Medulla oblongata (tissue), 1 donor: ENCODE measurements at regions not wholly inside any gene's neighbourhood (a gene's known extent, or its start where the extent isn't known, plus 50 kb on each side); places are given as distances from the start of the nearest gene placed in this dataset.

Experiments
- DNase-seq: peaks from one replicate; pipeline ENCODE4 v3.0.0-alpha.2; 2015; ENCODE audit errors: extremely low spot score

DNA sequence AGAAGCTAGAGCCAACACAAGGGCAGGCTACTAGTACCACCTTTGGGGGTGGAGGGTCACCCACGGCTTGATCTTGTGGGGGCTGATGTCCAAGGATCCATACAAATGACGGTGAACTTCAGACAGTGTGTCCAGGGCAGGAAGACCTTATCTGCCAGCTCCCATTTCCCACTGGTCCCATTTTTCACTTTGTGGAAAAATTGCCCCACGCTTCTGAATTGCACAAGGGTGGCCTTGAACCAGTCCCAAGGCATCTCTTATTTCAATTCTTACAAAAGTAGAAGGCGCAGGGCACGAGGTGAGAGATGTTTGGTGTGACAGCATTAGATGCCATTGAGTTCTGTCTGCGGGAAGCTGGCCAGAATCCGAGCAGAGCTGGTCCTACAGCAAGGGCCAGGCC lies 252.7 kb upstream of the CELF2 start:
- no peak for DNase-seq

DNA sequence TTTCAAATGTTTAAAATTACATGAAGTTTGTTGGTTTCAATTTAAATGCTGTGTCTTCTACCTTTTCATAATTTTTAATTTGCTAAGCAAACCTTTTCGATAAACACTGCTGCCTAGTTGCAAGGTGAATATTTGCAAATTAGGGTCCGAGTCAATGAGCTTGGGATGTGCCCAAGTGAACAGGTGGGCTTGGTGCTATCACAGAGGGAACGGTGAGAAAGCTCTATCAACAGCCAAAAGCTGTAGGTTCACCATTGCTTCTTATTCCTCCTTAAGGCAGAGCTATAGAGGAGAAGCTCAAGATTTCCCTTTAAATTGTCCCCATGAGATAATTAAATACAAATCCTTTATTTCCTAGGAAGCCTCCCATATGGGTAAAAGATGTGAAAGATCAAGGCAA lies 245.3 kb upstream of the CELF2 start:
- DNase-seq: no peak

DNA sequence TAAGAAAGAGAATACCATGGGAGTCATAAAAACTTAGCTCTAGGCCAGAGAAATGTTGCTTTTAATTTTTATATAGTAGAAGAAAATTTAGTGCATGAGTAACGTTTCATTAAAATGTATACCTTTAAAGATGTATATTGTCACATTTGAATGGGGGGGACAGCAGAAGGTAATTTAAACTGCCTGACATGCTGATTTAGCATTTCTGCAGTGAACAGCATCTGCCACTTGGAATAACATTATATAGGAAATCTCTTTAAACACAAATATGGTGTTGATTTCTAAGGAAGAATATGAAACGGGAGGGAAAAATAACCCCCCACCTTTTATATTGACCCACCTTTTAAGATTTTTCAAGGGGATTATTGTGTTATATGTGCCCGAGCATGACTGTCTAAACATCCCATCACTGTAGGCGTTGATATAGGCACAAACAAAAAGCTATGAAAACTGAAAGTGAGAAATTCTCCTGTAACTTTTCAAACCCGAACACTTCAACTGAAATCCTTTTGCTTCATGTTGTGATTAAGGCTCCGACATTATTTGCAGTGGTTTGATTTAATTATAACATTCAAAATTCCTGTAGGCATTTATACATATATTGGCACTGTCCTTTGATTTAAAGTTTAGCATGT lies 244.7 kb upstream of the CELF2 start:
- no peak for DNase-seq

DNA sequence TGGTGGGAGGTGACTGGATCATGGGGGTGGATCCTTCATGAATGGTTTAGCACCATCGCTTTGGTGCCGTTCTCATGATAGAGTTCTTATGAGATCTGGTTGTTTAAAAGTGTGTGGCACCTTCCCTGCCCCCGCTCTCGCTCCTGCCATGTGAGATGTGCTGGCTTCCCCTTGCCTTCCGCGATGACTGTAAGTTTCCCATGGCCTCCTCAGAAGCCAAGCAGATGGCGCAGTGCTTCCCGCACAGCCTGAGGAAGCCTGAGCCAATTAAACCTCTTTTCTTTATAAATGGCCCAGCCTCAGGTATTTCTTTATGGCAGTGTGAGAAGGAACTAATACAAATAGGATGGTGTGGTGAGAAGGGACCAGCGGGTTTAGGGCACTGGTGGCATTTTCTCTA lies 243.3 kb upstream of the CELF2 start:
- no peak for DNase-seq

DNA sequence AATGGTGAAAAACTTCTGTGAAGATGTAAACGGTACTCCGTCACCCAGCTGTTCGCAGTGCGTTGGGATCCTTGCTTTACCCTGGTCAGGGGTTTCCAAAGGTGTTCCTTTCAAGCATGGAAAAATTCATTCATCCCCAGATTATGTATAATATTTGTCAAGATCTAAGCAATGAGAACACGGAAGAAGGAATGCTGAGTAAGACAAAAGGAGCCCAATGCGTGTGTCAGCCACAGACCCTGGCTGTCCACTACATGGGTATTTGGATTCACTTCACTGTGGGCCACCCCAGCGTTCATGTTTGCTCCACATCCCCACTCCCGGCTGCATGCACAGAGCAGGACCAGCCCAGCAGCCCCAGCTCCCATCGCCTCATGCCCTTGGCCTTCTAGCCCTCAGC lies 241.3 kb upstream of the CELF2 start:
- DNase-seq: no peak

DNA sequence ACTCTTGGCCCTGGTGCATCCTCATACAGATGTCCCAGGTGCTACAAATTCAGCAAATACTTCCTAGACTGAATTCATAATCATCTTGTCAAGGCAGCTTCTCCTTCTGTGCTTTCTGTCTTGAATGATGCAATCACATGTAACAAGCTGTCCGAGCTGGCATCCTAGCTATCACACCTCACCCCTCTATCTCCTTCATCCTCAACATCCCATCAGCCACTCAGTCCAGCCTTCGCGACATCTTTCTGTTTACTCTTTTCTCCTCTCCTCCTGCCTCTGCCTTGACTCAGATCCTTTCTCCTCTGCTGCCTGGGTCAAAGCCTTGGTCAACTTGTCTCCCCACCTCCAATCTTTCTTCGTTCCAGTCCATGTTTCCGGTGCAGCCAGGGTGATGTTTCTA lies 240.4 kb upstream of the CELF2 start:
- DNase-seq: no peak

DNA sequence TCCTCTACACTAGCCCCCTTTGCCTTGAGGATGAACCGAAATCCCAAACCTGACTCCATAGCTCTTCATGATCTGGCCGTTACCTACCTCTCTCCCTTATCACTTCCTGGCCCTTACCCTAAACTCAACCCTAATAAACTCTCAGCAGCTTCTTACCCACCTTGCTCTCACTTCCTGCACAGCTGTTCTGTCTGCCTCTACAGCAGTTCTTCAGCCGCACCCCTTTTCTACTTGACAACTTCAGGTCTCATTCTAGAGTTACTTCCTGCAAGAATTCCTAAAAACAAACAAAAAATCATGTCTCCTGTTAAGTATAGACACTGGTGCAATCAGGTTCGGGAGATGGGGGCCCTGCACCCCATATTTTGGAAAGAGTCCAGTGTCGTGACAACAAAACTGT lies 239.9 kb upstream of the CELF2 start:
- DNase-seq: no peak

DNA sequence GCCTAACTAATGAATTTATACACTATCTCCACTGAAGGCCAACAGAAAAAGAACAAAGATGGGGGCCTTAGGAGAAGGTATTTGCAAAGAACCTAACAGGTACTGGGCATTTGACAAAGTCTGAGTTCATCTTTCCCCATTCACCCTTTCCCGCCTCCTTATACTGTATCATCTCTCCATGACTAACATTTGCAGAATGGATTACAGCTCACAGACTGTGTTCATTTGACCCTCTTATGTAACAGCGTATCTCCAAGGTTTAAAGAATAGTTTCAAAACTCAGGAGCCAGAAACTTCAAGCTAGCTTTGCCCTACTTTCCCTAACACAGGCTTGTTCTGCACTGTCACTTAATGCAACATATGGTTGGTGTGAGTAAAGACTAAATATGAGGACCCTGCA lies 238.7 kb upstream of the CELF2 start:
- no peak for DNase-seq

DNA sequence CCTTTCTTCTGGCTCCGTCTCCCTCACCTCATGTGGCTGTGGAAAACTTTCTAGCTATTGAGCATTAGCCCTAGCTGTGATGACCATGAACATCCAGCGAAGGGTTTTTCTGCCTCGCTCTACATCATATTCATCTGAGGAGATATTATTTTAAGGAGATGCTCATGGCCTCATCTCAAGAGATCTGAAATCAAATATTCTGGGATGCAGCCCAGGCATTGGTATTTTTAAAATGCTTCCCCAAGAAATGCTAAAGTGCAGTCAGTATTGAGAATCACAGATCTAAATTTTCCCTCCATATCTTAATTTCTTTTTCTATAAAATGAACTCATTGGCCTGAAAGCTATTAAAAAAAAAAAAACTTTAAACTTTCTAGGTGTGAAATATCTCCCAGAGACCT lies 238.2 kb upstream of the CELF2 start:
- DNase-seq: no peak

DNA sequence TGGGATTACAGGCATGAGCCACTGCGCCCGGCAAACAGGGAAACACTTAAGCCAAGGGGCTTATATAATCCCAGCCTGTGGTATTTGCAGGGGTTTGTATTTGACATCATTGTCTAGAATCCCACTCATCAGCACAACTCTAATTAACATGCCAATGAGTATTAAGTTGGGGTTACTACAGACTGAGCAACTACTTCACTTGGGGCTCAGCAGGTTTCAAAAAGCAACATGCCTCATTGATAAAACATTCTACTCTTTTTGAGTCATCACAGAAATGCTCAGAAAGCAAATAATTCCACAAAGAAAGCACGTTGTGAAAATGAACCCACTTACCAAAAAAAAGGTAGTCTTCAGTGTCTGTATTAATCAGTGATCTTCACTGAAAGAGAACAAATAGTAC lies 236.9 kb upstream of the CELF2 start:
- DNase-seq: no peak

DNA sequence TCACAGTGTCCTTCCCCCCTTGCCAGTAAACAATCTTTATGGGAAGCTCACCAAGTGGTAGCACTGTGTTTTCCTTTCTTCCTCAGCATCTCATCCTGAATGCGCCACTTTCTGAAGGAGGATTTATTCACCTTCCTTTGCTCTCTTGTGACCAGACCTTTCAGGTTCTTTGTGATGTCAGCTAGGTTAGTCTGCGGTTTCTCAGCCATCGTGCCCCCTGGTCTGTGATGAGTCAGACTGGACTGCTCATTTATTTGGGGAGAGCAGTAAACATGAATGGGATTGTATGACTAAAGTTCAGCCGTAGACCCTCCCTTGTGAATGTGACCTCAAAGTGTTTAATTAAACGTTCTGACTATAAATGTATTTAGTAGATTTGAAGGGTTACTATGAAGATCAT lies 235.1 kb upstream of the CELF2 start:
- DNase-seq: no peak

DNA sequence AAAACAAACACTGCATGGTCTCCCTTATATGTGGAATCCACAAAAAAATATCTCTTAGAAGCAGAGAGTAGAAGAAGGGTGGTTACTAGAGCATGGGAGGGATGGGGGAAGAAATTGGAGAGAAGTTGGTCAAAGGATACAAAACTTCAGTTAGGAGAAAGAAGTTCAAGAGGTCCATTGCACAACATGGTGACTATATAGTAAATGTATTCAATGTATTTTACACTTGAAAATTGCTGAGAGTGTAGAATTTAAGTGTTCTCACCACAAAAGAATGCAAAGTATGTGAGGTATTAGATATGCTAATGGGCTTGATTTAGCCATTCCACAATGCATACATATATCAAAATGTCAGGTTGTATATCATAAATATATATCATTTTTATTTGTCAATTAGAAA lies 232.0 kb upstream of the CELF2 start:
- no peak for DNase-seq

DNA sequence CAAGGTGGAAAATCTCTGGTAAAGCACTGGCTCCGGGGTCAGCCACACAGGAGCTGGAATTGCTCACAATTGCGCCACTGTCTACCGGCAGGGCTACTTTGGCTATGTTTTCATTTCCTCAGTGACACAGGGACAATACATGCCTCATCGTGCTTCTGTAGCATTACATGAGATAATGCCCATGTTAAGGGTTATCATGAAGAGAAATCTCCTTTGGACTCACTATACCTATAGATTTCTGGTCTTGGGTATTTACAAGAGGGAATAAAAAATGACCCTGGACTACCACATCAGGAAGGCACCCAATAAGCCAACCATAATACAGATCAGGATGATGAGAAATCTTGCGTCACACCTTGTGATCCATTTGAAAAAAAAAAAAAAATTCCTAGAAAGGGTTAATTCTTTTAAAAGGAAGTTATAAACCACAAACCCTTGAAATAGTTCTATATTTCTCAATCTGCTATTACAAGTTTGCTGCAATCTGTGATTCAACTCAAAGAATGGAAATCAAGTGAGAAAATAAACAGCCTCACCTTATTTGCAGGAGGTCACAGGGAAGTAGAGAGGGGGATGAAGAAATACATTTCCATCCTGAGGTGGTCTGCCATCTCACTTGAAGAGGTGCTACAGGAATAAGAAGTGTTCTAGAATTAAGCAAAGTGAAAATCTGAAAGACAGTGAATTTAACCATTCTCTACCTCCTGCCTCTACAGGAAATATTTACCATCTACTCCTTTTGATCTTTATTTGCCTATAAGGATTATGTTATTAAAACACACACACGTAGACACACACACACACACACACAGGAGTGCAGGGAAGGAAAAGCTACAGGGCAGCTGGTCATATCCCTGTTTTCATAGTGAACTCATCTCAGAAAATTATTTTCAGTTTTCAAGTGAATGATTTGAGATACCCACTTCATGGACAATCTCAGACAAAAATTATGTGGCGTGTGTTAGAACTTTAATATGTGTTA lies 231.3 kb upstream of the CELF2 start:
- no peak for DNase-seq

DNA sequence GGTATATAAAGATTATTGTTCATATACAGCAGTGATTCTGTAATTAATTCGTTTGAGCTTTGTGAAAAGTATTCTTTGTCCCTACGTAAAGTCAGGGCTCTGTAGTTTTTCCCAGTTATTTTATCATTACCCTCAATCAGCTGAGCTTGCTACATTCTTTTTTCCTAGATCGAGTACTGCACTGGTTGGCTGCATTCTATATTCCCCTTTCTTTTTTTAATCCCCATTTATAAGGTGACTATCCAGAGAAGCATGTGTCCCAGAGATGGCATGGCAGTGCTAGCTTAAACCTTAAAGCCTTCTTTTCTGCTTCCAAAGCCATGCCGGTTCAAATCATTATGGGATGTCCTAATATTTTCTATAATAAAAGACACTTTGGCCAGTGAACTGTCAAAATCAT lies 230.1 kb upstream of the CELF2 start:
- DNase-seq: no peak

DNA sequence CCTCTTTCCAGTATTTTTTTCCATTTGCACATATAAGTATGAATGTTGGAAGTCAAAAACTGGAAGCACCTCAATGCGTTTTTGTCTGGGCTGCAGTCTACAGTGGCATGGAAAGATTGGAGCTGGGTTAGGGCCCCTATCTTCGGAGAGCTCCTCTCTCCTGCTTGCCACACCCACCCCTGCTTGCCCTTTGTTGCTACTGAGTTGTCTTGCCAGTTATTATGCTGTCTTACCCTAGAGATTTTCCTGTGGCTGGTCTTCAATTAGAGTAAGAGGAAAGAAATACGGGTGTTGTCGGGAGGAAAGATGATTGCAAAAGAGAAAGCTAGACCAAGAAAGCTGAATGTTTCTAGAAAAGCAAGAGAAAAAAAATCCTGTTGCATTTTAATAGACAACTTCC lies 228.9 kb upstream of the CELF2 start:
- DNase-seq: no peak

DNA sequence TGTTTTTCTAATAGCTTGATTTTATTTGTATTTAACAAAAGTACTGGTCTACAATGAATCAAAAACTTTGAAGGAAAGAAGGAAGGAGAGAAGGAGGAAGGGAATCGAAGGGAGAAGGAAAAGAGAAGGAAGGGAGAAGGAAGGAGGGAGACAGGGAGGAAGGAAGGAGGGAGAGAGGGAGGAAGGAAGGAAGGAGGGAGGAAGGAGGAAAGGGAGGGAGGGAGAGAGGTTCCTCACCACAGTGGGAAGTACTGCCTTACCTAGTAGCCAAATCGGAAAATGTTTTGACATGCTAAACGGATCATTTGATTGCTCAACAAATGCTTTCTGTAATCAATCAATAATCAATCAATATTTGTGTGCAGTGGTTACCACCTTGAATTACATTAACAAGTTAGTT lies 225.8 kb upstream of the CELF2 start:
- DNase-seq: no peak

DNA sequence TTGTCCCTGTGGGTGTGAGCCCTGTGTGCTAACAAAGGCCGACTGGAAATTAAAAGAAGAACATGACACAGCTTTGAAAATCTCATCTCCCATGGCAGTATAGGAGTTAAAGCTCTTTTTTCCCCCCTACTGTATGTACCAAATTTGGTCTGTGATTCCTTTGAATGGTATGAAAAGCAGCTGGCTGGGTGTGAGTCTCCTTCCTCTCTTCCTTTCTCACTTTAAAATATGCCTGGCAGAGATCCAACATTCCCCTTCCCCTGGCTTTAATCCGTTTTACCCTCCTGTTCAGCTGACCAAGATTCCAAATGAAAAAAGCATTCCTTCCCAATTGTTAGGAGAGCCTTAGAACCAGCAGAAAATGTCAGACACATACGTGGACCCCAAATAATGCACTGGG lies 225.0 kb upstream of the CELF2 start:
- DNase-seq: no peak

DNA sequence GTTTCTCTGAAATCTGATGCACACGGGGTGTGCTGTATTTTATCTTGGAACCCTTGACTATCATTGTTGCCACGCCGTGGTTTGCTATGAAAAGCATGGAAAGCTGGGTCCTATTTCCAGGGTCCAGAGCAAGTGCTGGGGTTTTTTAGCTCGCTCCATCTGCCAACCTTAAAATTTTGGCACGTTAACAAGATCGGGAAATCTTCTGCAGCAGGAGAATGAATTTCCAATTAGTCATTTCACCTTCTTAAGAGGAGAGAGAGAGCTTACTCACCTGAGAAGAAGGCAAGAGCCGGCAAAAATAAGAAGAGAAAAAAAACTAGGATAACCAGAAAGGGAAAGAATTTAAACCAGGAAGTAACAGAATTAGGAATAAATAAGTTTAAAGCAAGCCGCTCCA lies 223.6 kb upstream of the CELF2 start:
- DNase-seq: no peak

DNA sequence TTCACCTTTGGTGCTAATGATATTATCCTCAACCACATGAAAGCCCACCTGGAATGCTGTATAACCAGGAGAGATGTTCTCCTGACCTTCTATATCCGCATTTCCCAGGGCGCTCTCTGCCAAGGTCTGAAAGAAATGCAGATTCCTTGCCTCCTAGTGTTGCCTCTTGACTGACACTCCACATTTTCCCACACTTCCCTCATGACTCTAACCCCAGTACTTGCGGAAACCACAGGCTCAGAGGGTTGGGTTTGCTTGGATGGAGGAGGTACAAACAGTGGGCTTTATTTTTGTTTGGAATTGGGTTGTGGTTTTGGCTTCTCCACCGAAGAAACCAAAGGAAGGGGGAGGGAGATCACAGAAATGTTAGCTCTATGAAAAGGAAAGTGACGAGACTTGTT lies 222.9 kb upstream of the CELF2 start:
- DNase-seq: no peak

DNA sequence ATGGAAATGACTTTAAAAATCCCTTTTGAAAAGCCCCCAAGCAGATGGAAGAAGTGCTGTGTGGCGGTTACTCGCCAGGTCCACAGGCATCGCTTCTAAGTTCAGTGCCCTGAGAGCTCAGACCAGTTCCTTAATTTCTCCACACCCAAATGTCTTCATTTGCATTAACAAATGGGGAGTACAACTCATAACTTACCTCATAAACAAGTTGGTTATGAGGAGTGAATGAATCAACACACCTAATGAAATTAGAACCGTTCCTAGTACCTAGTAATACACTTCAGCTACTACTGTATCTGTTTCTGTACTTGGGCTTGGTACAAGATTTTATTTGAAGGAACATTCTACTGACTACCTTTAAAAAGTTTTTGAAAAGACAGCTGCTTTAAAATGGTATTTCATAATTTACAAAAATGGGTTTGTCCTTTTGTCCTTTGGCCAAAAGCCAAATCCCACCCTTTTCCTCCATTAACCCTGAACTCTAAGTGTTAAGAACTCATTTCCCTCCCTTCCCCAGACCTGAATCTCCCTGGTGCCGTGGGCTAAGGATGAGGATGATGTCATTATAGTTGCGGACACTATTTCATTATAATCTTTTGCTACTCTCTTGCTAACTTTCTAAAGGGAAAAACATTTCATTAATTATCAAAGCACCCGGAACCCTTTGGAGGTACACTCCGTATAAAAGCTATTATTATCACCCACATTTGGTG lies 221.5 kb upstream of the CELF2 start:
- DNase-seq: no peak

DNA sequence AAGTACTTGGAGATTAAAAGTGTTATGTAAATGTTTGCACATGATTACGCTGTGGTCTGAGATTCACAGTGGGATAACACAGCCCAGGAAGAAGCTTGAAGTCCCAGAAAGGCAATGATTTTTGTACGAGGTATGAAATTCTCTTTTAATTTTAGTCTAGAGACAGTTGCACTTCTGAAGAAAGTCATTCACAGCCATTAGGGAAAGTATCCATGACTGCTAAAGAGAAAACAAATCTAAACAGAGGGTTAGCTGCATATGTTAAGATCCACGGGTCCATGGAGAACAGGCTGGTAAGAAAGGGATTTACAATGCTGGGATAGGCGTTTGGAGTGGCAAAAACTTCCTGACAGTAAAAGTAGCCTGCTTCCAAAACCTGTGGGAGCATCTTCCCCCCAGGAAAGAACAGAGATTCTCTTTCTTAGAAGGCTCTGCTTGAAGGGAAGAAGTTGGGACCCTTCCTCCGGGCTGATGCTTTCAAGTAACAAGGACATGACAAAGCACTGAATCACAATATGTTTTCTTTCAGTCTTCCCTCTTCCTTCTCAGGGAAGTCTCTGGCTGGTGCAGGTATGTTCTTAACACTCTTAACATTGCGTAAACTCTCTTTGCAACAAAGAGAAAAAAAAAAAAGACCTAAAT lies 220.8 kb upstream of the CELF2 start:
- DNase-seq: no peak

DNA sequence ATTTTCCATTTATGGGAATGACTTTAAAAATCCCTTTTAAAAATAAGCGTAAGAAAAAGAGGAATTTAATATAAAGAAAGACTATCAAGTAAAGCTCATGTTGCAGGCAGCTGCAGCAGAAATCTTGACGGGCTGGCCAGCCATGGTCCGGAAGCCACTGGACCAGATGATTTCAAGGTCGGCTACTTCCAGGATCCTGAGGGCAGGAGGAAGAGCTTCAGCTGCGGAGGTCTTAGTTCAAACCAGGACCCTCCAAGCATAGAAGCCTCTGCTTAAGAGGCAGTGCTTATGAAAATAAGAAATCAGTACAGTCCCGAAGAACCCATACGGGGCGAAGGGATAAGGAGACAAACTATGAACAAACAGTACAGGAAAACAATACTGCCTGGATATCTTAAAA lies 220.2 kb upstream of the CELF2 start:
- no peak for DNase-seq
